Activated CD4-positive, alpha-beta T cell treated with anti-CD3 and anti-CD28 coated beads, Interleukin-2, amount 10 ng/mL, durations not matched to agents 7 days and 5 days (primary cell): ENCODE measurements at regions not wholly inside any gene's neighbourhood (a gene's known extent, or its start where the extent isn't known, plus 50 kb on each side); places are given as distances from the start of the nearest gene placed in this dataset.

Source experiments
- CTCF ChIA-PET: fragments of 350-600 bp; sonication (Branson Sonifier 250); formaldehyde crosslinking; loops from one replicate; lab custom pipeline; 2021; ENCODE audit warnings: antibody characterized with exemption; lab: Charles Lee
- POLR2A ChIA-PET: fragments of 350-600 bp; sonication (Branson Sonifier 250); formaldehyde crosslinking; loops from one replicate; lab custom pipeline; 2021; ENCODE audit warnings: antibody characterized with exemption; lab: Charles Lee
- DNase-seq: peaks from one replicate; pipeline ENCODE4 v3.0.0-alpha.2; 2020
- H3K27ac Mint-ChIP-seq: one replicate; pipeline ENCODE4 v1.8.0; 2021; ENCODE audit warnings: mild to moderate bottlenecking, moderate library complexity, mixed read lengths
- H3K27me3 Mint-ChIP-seq: one replicate; pipeline ENCODE4 v1.8.0; 2021; ENCODE audit warnings: mixed read lengths
- H3K36me3 Mint-ChIP-seq: one replicate; pipeline ENCODE4 v1.8.0; 2021; ENCODE audit warnings: low read depth, mixed read lengths
- H3K4me1 Mint-ChIP-seq: one replicate; pipeline ENCODE4 v1.8.0; 2021; ENCODE audit warnings: mixed read lengths
- H3K4me3 Mint-ChIP-seq: one replicate; pipeline ENCODE4 v1.8.0; 2021; ENCODE audit warnings: mild to moderate bottlenecking, moderate library complexity, mixed read lengths
- H3K9me3 Mint-ChIP-seq: one replicate; pipeline ENCODE4 v1.8.0; 2021; ENCODE audit warnings: mixed read lengths

GRCh38 chr9:118324706-118325105 is 620.5 kb downstream of the TLR4 start:
- no peak overlapping the region for H3K4me3 Mint-ChIP-seq
- ChIA-PET POLR2A (no interaction called here), CTCF (interaction anchor here (0.8 kb wide), 1 partner anchor 80 kb away, joined by 3 read pairs; no protein-coding TSS in a partner anchor)
- no peaks in the 10 kb centered on the region for H3K9me3 Mint-ChIP-seq
- no peak for DNase-seq
- H3K27ac Mint-ChIP-seq, result no peak overlapping the region
- H3K4me1 Mint-ChIP-seq, result no peaks in the 10 kb centered on the region
- H3K27me3 Mint-ChIP-seq, result no peaks in the 10 kb centered on the region
- no peaks in the 10 kb centered on the region for H3K36me3 Mint-ChIP-seq

- ChIA-PET CTCF (no interaction called here), POLR2A (no interaction called here)
- H3K4me1 Mint-ChIP-seq, result no peaks in the 10 kb centered on the region
- H3K9me3 Mint-ChIP-seq, result no peaks in the 10 kb centered on the region
- DNase-seq, result no peak
- no peaks in the 10 kb centered on the region for H3K27me3 Mint-ChIP-seq
- no peaks in the 10 kb centered on the region for H3K36me3 Mint-ChIP-seq
- no peak overlapping the region for H3K4me3 Mint-ChIP-seq
- H3K27ac Mint-ChIP-seq, result no peak overlapping the region
Observed at GRCh38 chr9:118325757-118326156, 621.6 kb downstream of the TLR4 start.

DNA sequence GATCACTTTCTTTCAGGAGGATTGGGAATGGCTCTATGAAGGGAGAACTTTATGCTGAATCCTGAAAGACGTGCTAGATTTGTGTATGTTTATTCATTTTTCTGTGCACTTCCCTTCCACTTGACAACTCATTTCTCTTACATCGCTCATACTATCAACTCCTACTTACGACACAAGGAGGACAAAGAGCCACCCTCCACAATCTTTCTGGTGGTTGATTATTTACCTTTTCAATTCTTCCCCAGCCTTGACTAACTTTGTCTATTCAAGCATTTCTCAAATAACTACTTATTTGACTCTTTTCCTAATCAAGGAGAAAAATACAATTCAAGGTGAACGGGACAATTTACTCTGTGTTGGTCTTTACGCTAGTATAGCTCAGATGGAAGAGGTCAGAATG is 622.1 kb downstream of the TLR4 start:
- ChIA-PET POLR2A (no interaction called here), CTCF (no interaction called here)
- H3K27ac Mint-ChIP-seq, result no peak overlapping the region
- H3K27me3 Mint-ChIP-seq, result no peaks in the 10 kb centered on the region
- H3K4me1 Mint-ChIP-seq, result no peaks in the 10 kb centered on the region
- DNase-seq, result no peak
- no peaks in the 10 kb centered on the region for H3K9me3 Mint-ChIP-seq
- no peak overlapping the region for H3K4me3 Mint-ChIP-seq
- H3K36me3 Mint-ChIP-seq, result no peaks in the 10 kb centered on the region

DNA sequence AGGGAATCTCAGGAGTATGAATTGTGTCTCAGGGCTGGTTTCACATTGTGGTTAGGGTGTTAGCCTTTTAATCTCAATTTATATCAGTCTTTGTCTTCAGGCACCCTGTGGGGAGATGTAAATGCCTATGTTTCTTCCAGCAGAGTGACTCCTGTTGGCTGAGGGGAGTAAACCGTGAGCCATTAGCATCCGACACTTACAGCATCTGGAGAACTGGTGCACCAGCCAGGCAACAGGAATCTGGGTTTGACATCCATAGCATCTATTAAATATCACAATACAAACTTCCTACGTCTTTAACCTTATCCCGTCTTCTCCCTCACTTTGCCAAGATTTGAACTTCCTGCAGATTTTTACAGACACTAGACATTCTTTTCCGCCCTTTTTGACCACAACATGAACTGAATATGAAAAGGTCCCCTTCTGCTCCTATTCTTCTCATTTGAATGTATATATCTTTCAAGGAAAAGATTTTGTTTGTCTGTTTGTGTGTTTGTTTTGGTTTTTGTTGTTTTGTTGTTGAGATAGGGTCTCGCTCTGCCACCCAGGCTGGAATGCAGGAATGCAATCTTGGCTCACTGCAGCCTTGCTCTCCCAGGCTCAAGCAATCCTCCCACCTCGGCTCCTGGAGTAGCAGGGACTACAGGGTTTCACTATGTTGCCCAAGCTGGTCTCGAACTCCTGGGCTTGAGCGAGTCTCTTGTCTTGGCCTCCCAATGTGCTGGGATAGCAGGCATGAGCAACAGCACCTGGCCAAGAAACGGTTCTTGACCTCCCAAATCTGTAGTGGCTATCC is 626.2 kb downstream of the TLR4 start:
- no peak for DNase-seq
- Mint-ChIP-seq H3K27me3 (no peaks in the 10 kb centered on the region), H3K27ac (no peak overlapping the region), H3K9me3 (no peaks in the 10 kb centered on the region), H3K4me1 (no peaks in the 10 kb centered on the region), H3K36me3 (no peaks in the 10 kb centered on the region), H3K4me3 (no peak overlapping the region)
- POLR2A ChIA-PET, result no interaction called here
- CTCF ChIA-PET, result no interaction called here

DNA sequence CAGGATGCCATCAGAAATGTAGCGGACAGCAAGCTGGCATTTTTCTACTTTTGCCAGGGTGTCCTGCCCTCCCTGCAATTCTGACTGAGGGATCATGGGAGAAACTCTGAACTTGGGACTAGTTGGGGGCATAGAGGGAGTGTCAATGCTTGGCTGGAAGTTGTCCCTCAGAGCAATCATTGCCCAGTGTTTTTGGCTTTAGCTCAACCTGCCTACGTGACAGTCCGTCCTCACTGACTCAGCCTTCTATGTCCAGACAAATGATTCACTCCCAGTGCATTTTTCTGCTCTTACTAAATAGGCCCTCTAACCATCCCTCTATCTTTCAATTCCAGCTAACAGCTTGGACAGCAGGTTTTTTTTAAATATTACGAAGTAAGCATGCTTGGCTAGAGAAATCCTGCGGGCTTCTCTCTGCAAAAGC is 627.4 kb downstream of the TLR4 start:
- no peaks in the 10 kb centered on the region for H3K9me3 Mint-ChIP-seq
- CTCF ChIA-PET, result no interaction called here

GRCh38 chr9:118336250-118336942 is 632.2 kb downstream of the TLR4 start:
- POLR2A ChIA-PET, result no interaction called here
- Mint-ChIP-seq H3K4me3 (no peak overlapping the region), H3K27ac (no peak overlapping the region), H3K4me1 (no peaks in the 10 kb centered on the region), H3K27me3 (no peaks in the 10 kb centered on the region), H3K9me3 (no peaks in the 10 kb centered on the region), H3K36me3 (no peaks in the 10 kb centered on the region)
- CTCF ChIA-PET, result no interaction called here
- DNase-seq, result no peak

More for the DNA sequence above, 627.4 kb downstream of the TLR4 start:
- POLR2A ChIA-PET, result no interaction called here
- DNase-seq, result no peak
- no peak overlapping the region for H3K27ac Mint-ChIP-seq
- no peaks in the 10 kb centered on the region for H3K36me3 Mint-ChIP-seq
- H3K4me1 Mint-ChIP-seq, result no peaks in the 10 kb centered on the region
- no peaks in the 10 kb centered on the region for H3K27me3 Mint-ChIP-seq
- no peak overlapping the region for H3K4me3 Mint-ChIP-seq

DNA sequence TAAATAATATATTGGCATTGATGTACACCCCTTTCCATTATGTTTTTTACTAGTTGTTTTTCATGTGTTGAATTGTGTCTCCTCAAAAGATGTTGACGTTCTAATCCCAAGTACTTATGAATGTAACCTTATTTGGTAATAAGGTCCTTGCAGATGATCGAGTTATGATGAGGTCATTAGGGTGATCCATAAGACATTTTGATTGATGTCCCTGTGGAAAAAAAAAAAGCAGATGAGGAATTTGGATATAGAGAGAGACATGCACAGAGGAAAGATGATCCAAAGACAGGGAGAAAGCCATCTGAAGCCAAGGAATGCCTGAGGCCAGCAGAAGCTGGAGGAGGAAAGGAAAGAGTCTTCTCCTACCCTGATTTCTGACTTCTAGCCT is 632.7 kb downstream of the TLR4 start:
- POLR2A ChIA-PET, result no interaction called here
- H3K27me3 Mint-ChIP-seq, result no peaks in the 10 kb centered on the region
- CTCF ChIA-PET, result no interaction called here
- no peak for DNase-seq
- H3K4me1 Mint-ChIP-seq, result no peaks in the 10 kb centered on the region
- no peaks in the 10 kb centered on the region for H3K9me3 Mint-ChIP-seq
- no peak overlapping the region for H3K27ac Mint-ChIP-seq
- no peak overlapping the region for H3K4me3 Mint-ChIP-seq
- no peaks in the 10 kb centered on the region for H3K36me3 Mint-ChIP-seq

- no peak for DNase-seq
- no peaks in the 10 kb centered on the region for H3K4me1 Mint-ChIP-seq
- H3K36me3 Mint-ChIP-seq, result no peaks in the 10 kb centered on the region
- peaks cover 8% of the 10 kb centered on the region for H3K9me3 Mint-ChIP-seq
- CTCF ChIA-PET, result no interaction called here
- no peaks in the 10 kb centered on the region for H3K27me3 Mint-ChIP-seq
- no peak overlapping the region for H3K27ac Mint-ChIP-seq
- POLR2A ChIA-PET, result no interaction called here
- H3K4me3 Mint-ChIP-seq, result no peak overlapping the region
Observed at GRCh38 chr9:118360036-118360435, 655.8 kb downstream of the TLR4 start.

DNA sequence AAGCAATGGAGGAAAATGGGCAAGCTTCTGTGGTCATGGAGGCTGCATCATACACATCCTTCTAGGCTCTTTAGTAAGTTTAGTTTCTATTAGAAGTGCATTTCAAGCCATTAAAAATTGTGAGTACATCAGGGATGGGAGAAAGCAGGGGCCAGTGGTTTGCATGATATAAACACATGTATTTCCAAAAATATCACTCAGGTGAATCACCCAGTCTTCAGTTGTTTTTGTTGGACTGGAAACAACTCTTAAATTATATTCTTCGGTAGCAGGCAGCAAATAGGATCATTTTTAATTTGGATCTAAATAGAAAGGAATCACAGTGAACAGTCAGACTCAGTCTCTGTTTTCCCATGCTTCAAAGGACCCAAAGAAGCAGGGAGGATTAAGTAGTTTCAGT is 657.9 kb downstream of the TLR4 start:
- no peak for DNase-seq
- Mint-ChIP-seq H3K4me3 (no peak overlapping the region), H3K9me3 (peaks cover 8% of the 10 kb centered on the region), H3K27ac (no peak overlapping the region), H3K4me1 (no peaks in the 10 kb centered on the region), H3K27me3 (no peaks in the 10 kb centered on the region), H3K36me3 (no peaks in the 10 kb centered on the region)
- POLR2A ChIA-PET, result no interaction called here
- CTCF ChIA-PET, result no interaction called here

GRCh38 chr9:118362596-118362995 is 658.4 kb downstream of the TLR4 start:
- Mint-ChIP-seq H3K4me3 (no peak overlapping the region), H3K27ac (no peak overlapping the region), H3K27me3 (no peaks in the 10 kb centered on the region), H3K9me3 (peaks cover 8% of the 10 kb centered on the region), H3K36me3 (no peaks in the 10 kb centered on the region), H3K4me1 (no peaks in the 10 kb centered on the region)
- POLR2A ChIA-PET, result no interaction called here
- no peak for DNase-seq
- CTCF ChIA-PET, result no interaction called here

DNA sequence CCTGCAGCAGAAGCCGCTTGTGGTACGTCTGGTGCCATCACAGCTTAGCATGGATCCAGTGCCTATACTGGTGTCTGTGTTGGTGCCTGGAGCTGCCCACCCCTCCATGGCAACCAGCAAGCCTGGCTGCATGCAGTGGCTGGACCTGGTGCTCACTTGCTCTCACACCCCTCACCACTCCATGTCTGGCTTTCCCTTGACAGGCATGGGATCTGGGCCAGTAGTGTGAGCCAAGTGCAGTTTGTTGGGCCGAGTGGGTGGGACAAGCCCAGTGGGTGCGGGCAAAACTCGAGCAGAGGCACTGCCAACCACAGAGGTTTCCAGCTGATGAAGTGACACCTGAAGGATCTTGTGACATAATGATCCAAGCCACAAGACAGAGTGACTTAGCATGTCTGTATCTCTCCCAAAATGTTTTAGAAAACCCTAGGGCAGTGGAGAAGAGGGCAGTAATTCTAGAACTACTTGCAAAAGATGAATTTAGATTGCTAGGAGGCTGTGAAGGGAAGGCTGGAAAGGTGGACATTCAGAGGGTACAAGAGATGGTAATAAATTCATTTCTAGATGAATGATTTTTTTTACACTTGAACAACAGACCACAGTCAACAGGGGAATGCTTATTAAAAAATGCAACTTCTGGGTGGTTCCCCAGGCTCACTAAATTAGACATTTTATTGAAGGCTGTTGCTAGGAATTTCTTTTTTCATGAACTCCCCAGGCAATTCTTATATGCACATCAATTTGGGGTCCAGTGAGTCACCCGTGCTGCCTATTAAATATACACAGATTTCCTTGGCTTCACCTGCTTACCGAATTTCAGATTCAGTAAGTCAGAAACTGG is 660.3 kb downstream of the TLR4 start:
- H3K36me3 Mint-ChIP-seq, result no peaks in the 10 kb centered on the region
- H3K9me3 Mint-ChIP-seq, result peaks cover 8% of the 10 kb centered on the region
- CTCF ChIA-PET, result no interaction called here
- no peak for DNase-seq
- H3K4me1 Mint-ChIP-seq, result no peaks in the 10 kb centered on the region
- no peak overlapping the region for H3K27ac Mint-ChIP-seq
- POLR2A ChIA-PET, result no interaction called here
- no peak overlapping the region for H3K4me3 Mint-ChIP-seq
- no peaks in the 10 kb centered on the region for H3K27me3 Mint-ChIP-seq

GRCh38 chr9:118366228-118366627 is 662.0 kb downstream of the TLR4 start:
- Mint-ChIP-seq H3K4me1 (no peaks in the 10 kb centered on the region), H3K4me3 (no peak overlapping the region), H3K27ac (no peak overlapping the region), H3K27me3 (no peaks in the 10 kb centered on the region), H3K36me3 (no peaks in the 10 kb centered on the region), H3K9me3 (peaks cover 8% of the 10 kb centered on the region)
- ChIA-PET POLR2A (no interaction called here), CTCF (no interaction called here)
- DNase-seq, result no peak

DNA sequence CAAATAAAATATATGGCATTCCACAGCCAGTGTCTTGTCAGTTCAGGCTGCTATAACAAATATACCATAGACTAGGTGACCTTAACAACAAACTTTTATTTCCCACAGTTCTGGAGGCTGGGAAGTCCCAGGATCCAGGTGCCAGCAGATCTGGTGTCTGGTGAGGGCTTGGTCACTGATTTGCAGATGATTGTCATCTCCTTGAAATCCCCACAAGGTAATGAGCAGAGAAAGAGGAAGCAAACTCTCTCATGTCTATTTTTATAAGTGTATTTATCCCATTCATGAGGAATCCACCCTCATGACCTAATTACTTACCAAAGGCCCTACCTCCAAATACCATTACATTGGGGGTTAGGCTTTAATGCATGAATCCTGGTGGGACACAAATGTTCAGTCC is 663.2 kb downstream of the TLR4 start:
- Mint-ChIP-seq H3K4me3 (no peak overlapping the region), H3K27ac (no peak overlapping the region), H3K27me3 (no peaks in the 10 kb centered on the region), H3K36me3 (no peaks in the 10 kb centered on the region), H3K9me3 (peaks cover 8% of the 10 kb centered on the region), H3K4me1 (no peaks in the 10 kb centered on the region)
- ChIA-PET CTCF (no interaction called here), POLR2A (no interaction called here)
- DNase-seq, result no peak
